Smooth muscle cell (in vitro differentiated cells): ENCODE measurements at regions not wholly inside any gene's neighbourhood (a gene's known extent, or its start where the extent isn't known, plus 50 kb on each side); places are given as distances from the start of the nearest gene placed in this dataset.
A peak's percentile ranks its signal among the peaks of the same experiment; 100 is the strongest.

ENCODE experiments used
- DNase-seq: peaks from one replicate; lab custom pipeline; 2025; ENCODE audit not compliant: unreplicated experiment; lab: John Stamatoyannopoulos, UW
- H2AFZ ChIP-seq: fragments of 200-600 bp; sonication (generic); 2 replicates; pipeline ENCODE4 v1.6.0; 2016; ENCODE audit warnings: antibody characterized with exemption, low read depth, mild to moderate bottlenecking
- H3F3A ChIP-seq: fragments of 200-600 bp; sonication (generic); 2 replicates; pipeline ENCODE4 v1.6.0; 2017; ENCODE audit warnings: antibody characterized with exemption, low read depth
- H3K27ac ChIP-seq: fragments of 200-600 bp; sonication (generic); 2 replicates; pipeline ENCODE4 v1.5.1; 2016; ENCODE audit warnings: low read depth, mild to moderate bottlenecking
- H3K27me3 ChIP-seq: fragments of 200-600 bp; sonication (generic); 2 replicates; pipeline ENCODE4 v1.6.1; 2016; ENCODE audit warnings: low read depth, mild to moderate bottlenecking
- H3K36me3 ChIP-seq: fragments of 200-600 bp; sonication (generic); 2 replicates; pipeline ENCODE4 v1.5.1; 2016; ENCODE audit warnings: low read depth
- H3K4me1 ChIP-seq: fragments of 200-600 bp; sonication (generic); 2 replicates; pipeline ENCODE4 v1.5.1; 2016; ENCODE audit warnings: low read depth
- H3K4me2 ChIP-seq: fragments of 200-600 bp; sonication (generic); 2 replicates; pipeline ENCODE4 v1.6.0; 2016; ENCODE audit warnings: mild to moderate bottlenecking
- H3K4me3 ChIP-seq: fragments of 200-600 bp; sonication (generic); 2 replicates; pipeline ENCODE4 v1.5.1; 2016; ENCODE audit warnings: mild to moderate bottlenecking
- H3K79me2 ChIP-seq: fragments of 200-600 bp; sonication (generic); 2 replicates; pipeline ENCODE4 v1.6.0; 2016; ENCODE audit warnings: low read depth, mild to moderate bottlenecking
- H3K9ac ChIP-seq: fragments of 200-600 bp; sonication (generic); 2 replicates; pipeline ENCODE4 v1.6.0; 2016; ENCODE audit warnings: low read depth
- H3K9me3 ChIP-seq: fragments of 200-600 bp; sonication (generic); replicated peaks from 2 replicates; pipeline ENCODE4 v1.5.1; 2016; ENCODE audit warnings: low read depth
- H4K20me1 ChIP-seq: fragments of 200-600 bp; sonication (generic); 2 replicates; pipeline ENCODE4 v1.6.0; 2016; ENCODE audit warnings: low read depth
- CTCF ChIP-seq: fragments of 200-600 bp; sonication (generic); IDR thresholded peaks from 2 replicates; pipeline ENCODE4 v1.5.1; 2017; ENCODE audit warnings: borderline replicate concordance, mild to moderate bottlenecking, antibody characterized with exemption; ENCODE audit not compliant: insufficient read depth, poor library complexity, severe bottlenecking
- WGBS: methylation state at CpG from one replicate; pipeline ENCODE4 v1.1.7; 2016; ENCODE audit warnings: low lambda C conversion rate; 5-methylcytosine and 5-hydroxymethylcytosine counted together

- Histone ChIP-seq H3K9me3 (no peaks in the 10 kb centered on the region), H3K79me2 (no peaks in the 10 kb centered on the region)
Observed at GRCh38 chr3:99532246-99532645, 106.1 kb upstream of the COL8A1 start.

GRCh38 chr3:99529265-99529664 lies 109.1 kb upstream of the COL8A1 start:
- no peak for DNase-seq
- no peaks in the 10 kb centered on the region for H3F3A ChIP-seq
- no peak overlapping the region for H3K4me3 ChIP-seq
- H3K27me3 ChIP-seq: no peaks in the 10 kb centered on the region
- H3K4me2 ChIP-seq: no peak overlapping the region
- H3K9me3 ChIP-seq: no peaks in the 10 kb centered on the region
- H3K36me3 ChIP-seq: no peaks in the 10 kb centered on the region
- no peak overlapping the region for H3K27ac ChIP-seq
- TF ChIP-seq CTCF: no peak
- no peaks in the 10 kb centered on the region for H3K79me2 ChIP-seq
- no peak overlapping the region for H3K9ac ChIP-seq
- no peaks in the 10 kb centered on the region for H4K20me1 ChIP-seq
- peaks cover 8% of the 10 kb centered on the region for H3K4me1 ChIP-seq
- no peak overlapping the region for H2AFZ ChIP-seq
- whole genome bisulfite sequencing: 67% methylated on average over 1 of the region's 1 CpG

More at GRCh38 chr3:99532246-99532645, 106.1 kb upstream of the COL8A1 start:
- Histone ChIP-seq H3K4me3 (no peak overlapping the region), H3K4me1 (peaks cover 4% of the 10 kb centered on the region), H3K9ac (no peak overlapping the region), H3K27me3 (no peaks in the 10 kb centered on the region), H3F3A (peaks cover 3% of the 10 kb centered on the region), H3K27ac (no peak overlapping the region), H3K4me2 (no peak overlapping the region), H3K36me3 (no peaks in the 10 kb centered on the region), H4K20me1 (no peaks in the 10 kb centered on the region), H2AFZ (peak overlapping the region; percentile 14)
- DNase-seq: no peak
- 4% methylated on average over 2 of the region's 2 CpGs for WGBS
- TF ChIP-seq CTCF: peak; percentile 50

- H3K27me3 ChIP-seq: no peaks in the 10 kb centered on the region
- no peak for DNase-seq
- peaks cover 8% of the 10 kb centered on the region for H3K4me1 ChIP-seq
- H2AFZ ChIP-seq: no peak overlapping the region
- peak overlapping the region; percentile 23 for H3K4me2 ChIP-seq
- no peak for TF ChIP-seq CTCF
- WGBS: 64% methylated on average over 4 of the region's 4 CpGs
- H3K4me3 ChIP-seq: no peak overlapping the region
- H3K9ac ChIP-seq: no peak overlapping the region
- no peaks in the 10 kb centered on the region for H4K20me1 ChIP-seq
- no peaks in the 10 kb centered on the region for H3F3A ChIP-seq
- H3K9me3 ChIP-seq: no peaks in the 10 kb centered on the region
- H3K27ac ChIP-seq: peak overlapping the region; percentile 32
- H3K36me3 ChIP-seq: no peaks in the 10 kb centered on the region
- no peaks in the 10 kb centered on the region for H3K79me2 ChIP-seq
Observed at GRCh38 chr3:99526921-99527320, 111.5 kb upstream of the COL8A1 start.

- Histone ChIP-seq H3K4me1 (peaks cover 17% of the 10 kb centered on the region), H4K20me1 (no peaks in the 10 kb centered on the region), H2AFZ (no peak overlapping the region), H3K27me3 (no peaks in the 10 kb centered on the region), H3K9ac (no peak overlapping the region), H3K9me3 (no peaks in the 10 kb centered on the region), H3K36me3 (no peaks in the 10 kb centered on the region), H3K4me3 (no peak overlapping the region), H3K27ac (no peak overlapping the region), H3F3A (no peaks in the 10 kb centered on the region), H3K4me2 (no peak overlapping the region), H3K79me2 (no peaks in the 10 kb centered on the region)
- no peak for TF ChIP-seq CTCF
- DNase-seq: no peak
Observed at GRCh38 chr3:99524559-99524958, 113.8 kb upstream of the COL8A1 start.
